ENCODE measurements at regions not wholly inside any gene's neighbourhood (a gene's known extent, or its start where the extent isn't known, plus 50 kb on each side); places are given as distances from the start of the nearest gene placed in this dataset.
A peak's percentile ranks its signal among the peaks of the same experiment; 100 is the strongest.

DNA sequence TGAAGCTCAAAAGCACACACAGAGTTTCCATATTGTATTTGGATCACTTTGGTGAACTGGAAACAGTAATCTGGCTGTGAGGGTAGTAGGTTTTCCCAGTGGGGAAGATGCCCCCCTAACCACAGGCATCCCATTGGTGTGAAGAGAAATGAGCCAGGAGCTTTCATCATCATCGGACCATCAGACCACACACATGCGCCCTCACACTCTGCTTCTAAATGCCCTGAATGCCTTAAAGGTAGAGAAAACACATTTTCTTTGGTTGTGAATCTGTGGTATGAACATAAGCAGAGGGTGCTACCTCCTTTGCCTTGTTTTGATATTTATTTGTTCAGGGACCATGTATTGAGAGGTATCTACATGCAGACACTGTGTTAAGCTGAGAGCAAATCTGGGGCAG lies 79.0 kb upstream of the DNAH14 start:
- DNase-seq = no peak

DNA sequence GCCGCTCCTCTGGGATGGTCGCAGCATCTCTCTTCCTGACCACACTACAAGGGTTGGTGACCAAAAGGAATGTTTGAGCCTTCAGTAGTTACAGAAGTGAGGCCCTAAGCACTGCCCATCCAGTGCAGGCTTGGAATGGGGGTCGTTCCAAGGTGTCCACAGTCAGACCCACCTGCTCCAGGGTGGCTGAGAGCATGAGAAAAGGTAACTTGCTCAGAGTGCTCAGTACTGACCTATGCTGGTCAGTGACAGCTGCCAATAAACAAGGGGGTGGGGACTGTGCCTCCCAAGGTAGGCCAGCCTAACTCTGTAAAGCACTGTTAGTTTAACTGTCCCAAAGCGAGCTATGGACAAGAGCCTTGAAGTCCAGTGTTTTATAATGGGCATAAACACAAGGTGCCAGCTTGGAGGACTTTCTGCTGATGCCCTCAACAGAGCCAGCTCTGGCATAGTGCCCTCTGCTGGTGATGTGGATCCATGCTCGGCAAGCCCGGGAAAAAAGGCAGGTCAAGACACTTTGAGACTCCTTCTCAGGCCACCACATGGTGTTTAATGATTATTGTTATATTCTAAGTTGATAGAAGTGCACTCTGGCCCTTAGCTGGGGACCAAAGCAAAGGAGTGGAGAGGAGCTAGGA lies 78.1 kb upstream of the DNAH14 start:
- peak; percentile 66 for DNase-seq

DNA sequence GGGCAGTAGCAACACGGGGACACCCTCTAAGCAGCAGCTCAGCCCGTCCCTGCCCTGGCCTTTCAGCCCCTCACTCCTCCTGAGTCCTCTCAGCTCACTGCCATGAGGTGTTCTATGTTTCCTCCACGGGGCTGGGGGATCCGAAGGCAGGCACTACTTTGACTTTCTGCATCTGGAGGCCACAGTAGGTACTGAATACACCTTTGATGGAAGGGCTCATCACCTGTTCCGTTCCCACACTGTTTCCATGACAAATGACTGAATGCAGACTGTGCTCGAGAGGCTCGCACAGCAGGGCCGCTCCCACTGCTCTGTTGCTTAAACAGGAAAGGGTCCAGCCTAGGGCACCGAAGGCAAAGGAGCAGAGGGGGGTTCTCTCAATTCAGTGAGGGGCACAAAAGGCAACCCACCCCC lies 77.6 kb upstream of the DNAH14 start:
- DNase-seq = no peak

DNA sequence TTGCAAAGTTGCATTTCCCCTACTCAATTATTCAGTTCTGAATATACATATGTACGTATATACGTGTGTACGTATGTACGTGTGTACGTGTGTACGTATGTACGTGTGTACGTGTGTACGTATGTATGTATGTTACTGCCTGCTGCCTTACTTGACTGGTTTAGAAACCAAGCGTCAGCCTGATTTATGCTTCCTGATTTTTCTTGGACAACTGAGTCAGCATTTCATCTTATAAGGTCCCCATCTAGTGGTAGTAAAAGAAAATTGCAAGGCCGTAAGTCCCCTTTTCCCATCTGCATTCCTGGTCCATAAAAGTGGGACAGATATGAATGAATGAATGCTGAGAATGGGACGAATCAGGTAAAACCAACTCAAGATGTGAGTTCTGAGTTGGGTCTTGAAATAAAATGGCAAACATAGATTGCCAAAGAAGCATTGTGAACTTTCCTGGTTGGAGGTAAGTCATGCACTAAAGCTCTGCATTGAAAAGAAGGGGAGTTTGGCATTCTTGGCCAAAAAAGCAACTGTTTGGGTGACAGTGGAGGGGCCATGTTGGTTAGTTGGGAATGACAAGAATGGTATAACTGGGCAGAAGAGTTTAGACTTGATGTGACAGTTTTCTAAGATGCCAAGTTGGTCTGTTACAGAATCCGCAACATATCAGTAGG lies 76.4 kb upstream of the DNAH14 start:
- DNase-seq = peak; percentile 75

DNA sequence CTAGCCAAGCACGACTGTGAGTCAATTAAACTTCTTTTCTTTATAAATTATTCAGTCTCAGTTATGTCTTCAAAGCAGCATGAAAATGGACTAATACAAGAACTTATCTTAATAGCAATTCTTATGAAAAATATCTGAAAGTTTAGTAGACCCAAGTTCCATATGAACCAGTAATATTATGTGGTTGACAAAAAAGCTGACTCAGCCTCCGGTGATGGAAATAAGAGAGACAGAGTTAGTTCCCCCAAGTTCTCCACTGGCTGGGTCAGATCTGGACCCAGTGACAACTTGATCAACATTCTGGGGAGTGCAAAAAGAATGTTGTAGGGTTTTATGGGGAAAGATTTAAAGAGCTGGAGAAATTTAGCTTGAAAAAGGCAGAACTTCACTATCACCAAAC lies 72.5 kb upstream of the DNAH14 start:
- no peak for DNase-seq

DNA sequence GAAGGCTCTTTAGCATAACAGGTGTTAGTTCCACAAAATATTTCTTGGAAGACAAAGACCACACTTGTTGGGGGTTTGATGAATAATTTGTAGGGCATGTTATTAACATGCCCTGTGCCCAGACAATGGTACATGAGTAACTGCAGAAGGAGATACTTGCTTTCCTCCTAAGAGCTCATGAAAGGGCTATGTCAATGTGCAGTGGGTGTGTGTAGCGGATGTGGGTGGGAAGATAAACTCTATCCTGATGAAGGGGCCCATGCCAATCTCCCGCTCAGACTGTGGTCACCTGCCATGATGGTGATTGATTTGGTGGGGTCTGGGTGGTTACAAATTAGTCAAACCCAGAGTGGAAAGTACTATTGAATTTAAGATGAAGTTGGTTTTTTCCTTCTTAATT lies 69.8 kb upstream of the DNAH14 start:
- no peak for DNase-seq

DNA sequence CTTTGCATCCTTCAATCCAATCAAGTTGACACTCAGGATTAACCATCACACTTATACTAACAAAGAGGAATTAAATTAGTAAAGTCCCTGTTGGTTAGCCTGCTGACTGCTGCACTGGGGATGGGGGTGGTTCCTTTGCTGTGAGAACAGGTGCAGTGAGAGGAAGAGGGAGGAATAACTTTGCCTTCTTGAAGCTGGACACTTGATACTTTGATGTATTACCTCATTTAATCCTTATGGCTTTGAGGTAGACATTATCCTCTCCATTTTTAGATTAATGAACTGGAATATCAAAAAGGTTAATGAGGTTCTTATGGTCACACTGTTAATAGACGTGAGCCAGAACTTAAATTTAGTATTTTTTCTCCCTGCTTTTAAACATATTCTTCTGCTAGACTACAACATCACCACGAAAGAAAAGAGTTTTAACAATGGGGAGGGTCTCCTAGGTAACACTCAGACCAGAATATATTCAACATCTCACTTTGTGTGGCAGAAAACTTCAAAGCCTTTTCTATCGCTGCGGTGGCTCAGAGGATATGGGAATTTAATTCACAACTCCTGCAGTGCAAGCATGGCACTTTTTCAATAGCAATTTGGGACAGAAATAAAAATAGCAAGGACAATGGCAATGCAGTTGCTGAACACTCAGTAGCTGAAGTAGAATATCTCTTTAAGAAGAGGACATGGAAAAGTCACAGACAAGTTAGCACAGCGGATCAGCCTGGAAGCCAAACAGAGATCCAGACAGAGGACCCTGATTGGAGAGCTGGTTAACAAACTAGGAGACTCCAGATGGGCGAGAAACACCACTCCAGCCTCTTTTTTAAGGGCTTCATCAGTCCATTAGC lies 68.8 kb upstream of the DNAH14 start:
- no peak for DNase-seq

DNA sequence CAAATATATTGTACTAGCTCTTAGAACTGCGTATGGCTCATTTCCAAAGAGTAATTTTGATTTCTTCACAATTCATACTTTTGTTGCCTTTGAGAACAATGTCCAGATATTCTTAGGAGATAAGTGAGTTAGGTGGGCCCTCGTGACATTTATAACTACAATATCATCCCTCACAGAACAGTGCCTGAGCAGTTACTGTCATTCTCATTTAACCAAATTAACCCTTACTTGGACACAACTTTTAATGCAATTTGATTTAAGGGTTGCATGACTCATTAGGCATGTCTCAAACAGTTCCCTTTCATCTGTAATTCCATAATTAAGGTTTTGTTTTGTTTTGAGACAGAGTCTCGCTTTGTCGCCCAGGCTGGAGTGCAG lies 68.1 kb upstream of the DNAH14 start:
- no peak for DNase-seq

DNA sequence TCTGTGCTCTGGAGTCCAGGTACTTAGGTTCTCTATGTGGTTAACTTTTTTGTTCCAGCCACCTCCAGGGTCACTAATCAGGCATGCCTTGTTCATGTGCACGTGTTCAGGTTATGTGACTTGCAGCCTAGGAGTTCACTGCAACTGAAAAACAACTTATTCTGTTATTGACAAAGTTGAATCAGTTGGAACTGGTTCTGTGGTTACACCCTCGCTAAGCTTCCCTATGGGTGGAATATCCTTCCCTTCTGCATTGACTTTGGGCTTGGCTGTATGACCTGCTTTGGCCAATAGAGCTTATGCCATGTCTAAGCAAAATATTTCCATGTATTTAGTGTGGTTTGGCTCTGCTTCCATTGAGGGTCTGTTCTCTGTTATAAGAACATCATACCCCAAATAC lies 66.0 kb upstream of the DNAH14 start:
- no peak for DNase-seq

DNA sequence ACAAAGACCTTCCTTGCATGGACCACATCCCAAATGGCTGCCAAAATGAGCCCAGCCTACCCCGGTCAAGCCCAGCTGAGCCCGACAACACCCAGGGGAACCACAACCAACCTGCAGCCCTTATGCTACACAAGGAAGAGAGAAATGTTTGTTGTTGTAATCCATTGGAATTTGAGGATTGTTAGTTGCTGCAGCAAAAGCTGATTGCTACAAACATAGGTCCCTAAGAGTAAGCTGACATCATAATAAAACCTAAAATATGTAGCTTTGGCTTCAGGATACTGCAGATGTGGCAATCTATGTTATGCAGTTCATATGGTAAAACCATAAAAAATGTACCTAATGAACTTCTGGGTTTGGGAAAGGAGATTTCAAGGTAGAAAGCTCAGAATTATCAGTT lies 65.5 kb upstream of the DNAH14 start:
- DNase-seq = no peak

DNA sequence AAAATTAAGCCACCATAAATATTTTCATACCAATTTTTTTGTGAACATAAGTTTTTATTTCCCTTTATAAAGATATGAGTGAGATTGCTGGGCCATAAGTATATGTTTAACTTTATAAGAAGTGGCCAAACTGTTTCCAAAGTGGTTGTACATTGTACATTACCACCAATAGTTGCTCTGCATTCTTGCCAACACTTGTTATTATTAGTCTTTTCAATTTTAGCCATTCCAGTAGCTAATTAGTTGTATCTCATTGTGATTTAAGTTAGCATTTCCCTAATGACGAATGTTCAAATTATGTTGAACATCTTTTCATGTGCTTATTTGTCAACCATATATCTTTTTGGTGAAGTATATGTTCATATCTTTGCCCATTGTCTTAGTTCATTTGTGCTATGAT lies 64.0 kb upstream of the DNAH14 start:
- DNase-seq = no peak

DNA sequence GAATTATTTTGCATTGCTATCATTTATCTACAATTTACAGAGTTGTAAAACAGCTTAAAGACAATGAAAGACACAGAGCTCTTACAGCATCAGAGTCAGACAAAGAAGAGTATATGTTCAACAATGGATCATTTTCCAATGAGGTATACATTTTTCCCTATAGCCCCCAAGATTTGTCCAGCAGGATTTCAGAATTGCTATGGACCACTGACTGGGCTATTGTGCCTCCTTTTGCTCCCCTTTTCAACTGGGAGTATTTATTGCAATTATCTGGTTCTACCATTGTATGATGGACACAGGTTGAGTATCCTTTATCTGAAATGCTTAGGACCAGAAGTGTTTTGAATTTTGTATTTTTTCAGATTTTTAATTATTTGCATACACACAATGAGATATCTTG lies 62.5 kb upstream of the DNAH14 start:
- DNase-seq = no peak

DNA sequence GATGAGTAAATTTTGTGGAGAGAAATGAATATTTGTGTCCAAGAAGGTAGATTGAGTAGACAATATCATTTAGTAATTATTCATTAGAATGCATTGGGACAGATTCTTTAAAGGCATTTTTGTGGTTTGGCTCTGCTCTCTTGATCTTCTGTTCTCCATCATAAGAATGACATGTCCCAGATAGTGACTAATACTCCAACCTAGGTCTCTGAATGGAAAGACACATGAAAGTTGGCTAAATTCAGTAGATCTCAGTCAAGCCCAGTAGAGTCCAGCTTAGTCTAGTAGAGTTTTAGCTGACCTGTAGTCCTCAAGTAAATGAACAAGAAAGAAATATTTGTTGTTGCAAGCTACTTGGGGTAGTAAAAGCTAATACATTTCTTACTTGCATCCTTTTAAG lies 61.8 kb upstream of the DNAH14 start:
- no peak for DNase-seq

DNA sequence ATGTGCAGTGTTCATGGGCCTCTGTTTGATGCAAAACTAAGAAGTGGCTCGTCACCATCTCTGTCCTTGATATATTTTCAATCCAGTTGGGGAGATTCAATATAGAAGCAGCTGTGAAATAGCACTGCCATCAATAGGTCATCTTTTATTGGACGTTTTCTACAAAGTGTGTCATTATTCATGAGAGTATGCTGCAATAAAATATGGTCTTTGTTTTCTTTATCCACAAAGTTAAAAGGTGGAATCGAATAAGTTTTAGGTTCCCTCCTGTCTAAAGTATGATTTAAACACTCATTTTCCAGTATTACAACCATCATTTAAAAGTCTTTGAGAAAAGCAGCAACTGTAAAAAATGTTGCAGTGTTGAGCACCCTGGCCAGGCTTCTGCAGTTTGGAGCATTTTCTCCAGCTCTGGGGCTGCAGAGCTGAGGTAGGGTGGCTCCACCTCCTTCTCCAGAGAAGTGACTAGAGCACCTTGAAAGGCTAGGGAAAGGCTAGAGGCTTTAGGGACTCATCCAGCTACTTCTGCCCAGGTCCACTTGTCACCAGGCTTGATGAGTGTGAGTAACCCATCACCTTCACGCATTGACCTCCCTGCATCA lies 56.5 kb upstream of the DNAH14 start:
- no peak for DNase-seq

DNA sequence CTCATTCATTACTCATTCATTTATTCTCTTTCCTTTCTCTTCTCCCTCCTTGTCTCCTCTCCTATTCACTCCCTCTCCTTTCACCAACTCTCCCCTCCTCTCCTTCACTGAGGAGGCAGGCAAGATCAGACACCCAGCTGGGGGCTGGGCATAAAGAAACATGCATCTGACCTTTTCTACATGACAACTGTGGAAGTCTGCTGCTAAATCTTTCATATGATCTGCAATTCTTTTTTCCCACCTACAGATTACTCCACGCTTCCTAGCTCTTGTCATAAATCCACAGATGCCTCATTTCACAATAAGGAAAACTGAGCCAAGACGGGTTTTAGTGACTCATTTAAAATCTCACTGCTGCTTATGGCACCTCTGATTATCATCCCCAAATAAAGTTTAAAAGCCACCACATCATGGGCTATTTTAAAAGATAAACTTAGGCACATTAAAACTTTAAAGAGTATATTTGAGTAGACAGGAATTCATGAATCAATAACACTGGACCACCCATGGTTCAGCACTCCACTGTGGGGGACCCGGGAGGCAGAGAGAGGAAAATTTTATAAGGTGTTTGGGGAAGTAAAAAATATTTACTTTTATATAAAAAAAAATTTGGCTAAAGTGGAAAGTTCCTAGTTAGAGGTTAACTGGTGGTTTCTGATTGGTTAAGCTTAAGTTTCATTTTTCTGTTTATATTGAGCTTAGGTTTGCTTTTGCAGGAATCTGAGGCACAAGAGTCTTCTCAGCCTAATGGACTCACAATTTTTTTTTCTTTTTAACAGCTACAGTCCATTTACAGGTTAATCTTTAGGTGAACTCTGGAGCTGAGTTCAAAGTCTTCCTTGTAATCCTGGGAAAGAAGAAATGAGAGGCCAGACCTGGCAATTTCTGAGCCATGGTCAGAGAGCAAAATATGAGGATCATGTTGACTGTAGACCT lies 55.8 kb upstream of the DNAH14 start:
- DNase-seq = peak; percentile 17

DNA sequence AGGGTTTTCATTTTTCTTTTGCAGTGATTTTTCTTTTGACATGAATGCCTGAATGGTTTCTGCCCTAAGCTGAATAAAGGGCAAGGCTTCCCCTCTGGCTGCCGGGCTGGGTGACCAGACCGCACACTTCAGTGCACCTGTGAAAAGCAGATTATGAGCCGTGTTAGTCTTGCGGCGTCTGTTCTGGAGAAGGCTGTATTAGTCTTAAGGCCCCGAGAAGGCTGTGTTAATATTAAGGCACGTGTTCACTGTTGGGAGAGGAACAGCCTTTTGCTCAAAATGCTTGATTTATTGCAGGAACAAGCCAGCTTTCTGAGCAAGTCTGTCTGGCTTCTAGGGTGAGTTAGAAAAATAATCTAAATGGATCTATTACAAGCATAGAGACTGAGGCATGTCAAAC lies 54.7 kb upstream of the DNAH14 start:
- DNase-seq = no peak

DNA sequence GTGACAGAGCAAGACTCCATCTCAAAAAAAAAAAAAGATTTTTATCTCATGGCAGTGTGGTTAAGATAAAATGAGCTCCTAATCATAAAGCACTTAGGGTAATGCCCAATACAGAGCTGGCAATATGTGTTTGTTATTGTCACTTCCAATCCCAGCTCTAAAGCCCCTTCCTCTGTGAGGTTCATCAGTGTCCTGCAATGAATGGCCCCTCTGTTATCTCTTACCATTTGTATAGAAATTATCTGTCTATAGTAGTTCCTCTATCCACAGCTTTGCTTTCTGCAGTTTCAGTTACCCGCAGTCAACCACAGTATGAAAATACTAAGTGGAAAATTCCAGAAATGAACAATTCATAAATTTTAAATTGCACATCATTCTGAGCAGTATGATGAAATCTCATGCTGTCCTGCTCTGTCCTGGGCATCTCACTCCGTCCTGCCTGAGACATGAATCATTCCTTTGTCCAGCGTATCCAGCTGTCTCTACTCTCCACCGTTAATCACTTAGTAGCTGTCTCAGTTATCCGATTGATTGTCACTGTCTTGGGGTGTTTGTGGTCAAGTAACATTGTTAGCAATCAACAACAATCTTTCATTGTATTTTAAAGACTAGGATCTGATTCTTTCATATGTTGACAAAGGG lies 50.2 kb upstream of the DNAH14 start:
- no peak for DNase-seq

All from inflammatory macrophage treated with lipopolysaccharide for 4 hours (primary cell).